ENCODE measurements at regions not wholly inside any gene's neighbourhood (a gene's known extent, or its start where the extent isn't known, plus 50 kb on each side); places are given as distances from the start of the nearest gene placed in this dataset.
A peak's percentile ranks its signal among the peaks of the same experiment; 100 is the strongest.

- Histone ChIP-seq H3K36me3 (ENCODE audit: low read depth) (no peaks in the 10 kb centered on the region), H3K4me1 (ENCODE audit: low read depth) (no peaks in the 10 kb centered on the region), H3K9me3 (no peaks in the 10 kb centered on the region), H3K4me3 (no peak overlapping the region)
- DNase-seq (no peak), ATAC-seq (no peak)
- intact Hi-C loops (cut with DNase I, micrococcal nuclease): no loop called here
- TF ChIP-seq CTCF (IDR thresholded peaks at IDR 0.05): no peak
Measured at GRCh38 chr3:135559802-135560201, 405.7 kb upstream of the PPP2R3A start.

DNA sequence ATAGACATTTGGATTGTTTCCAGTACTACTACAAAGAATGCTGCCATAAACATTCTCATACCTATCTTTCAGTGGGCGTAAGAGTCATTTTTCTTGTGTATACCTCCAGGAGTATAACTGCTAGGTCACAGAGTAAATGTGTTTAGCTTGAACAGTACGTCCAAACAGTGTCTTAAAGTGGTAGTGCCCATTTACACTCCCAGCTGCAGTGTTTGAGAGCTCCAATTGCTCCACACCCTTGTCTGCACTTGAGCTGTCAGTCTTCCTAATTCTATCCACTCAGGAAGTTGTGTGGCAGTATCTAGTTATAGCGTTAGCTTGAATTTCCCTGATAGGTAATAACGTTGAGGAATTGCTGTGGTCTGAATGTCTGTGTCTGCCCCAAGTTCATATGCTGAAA, 404.7 kb upstream of the PPP2R3A start:
- H3K36me3 ChIP-seq (ENCODE audit: low read depth): no peaks in the 10 kb centered on the region
- H3K4me3 ChIP-seq: no peak overlapping the region
- ATAC-seq (peak; percentile 74), DNase-seq (peak in 1 of 3 donors; percentile 19)
- no peaks in the 10 kb centered on the region for H3K9me3 ChIP-seq
- no peak for TF ChIP-seq CTCF (IDR thresholded peaks at IDR 0.05)
- intact Hi-C loops (cut with DNase I, micrococcal nuclease): no loop called here
- H3K4me1 ChIP-seq (ENCODE audit: low read depth): no peaks in the 10 kb centered on the region

DNA sequence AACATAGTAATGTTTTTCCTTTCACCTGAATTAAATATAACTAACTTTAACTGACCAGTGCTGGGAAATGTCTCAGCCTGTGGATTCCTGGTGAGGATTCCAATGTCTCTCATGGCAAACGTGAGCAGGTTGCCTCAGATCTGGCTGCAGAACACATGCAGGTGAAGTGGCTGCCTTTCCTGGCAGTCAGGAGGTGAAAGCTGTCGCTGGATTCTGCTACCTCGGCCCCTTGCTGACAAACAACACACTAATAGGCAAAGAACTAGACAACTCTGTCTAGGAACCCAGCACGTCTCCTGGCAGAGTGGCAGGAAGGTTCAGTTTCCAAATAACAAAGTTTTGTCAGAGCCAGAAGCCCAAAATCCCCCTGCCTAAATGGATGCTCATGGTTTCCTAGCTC, 400.8 kb upstream of the PPP2R3A start:
- no peak for TF ChIP-seq CTCF (IDR thresholded peaks at IDR 0.05)
- ATAC-seq: no peak
- Histone ChIP-seq H3K9me3 (no peaks in the 10 kb centered on the region), H3K4me1 (ENCODE audit: low read depth) (no peaks in the 10 kb centered on the region), H3K36me3 (ENCODE audit: low read depth) (no peaks in the 10 kb centered on the region), H3K4me3 (no peak overlapping the region)
- DNase-seq: no peak
- intact Hi-C loops (cut with DNase I, micrococcal nuclease): no loop called here

DNA sequence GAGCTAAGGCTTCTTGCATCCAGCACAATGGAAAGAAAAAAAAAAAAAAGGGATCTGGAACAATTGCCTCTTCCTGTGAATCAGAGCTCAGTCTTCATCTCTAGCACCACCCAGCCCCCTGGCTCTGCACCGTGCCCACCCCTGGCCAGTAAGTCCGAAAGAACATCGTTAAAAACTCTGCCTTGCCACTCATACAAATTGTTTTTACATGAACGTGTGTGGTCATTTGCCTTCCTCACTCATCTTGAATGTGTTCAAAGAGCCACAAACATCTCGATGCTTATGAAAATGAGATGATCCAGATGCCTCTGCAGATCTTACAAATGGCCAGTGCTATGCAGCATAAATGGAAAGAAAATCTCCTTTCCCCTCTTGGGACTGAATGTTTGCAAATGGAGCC, 400.0 kb upstream of the PPP2R3A start:
- H3K4me1 ChIP-seq (ENCODE audit: low read depth): no peaks in the 10 kb centered on the region
- H3K9me3 ChIP-seq: no peaks in the 10 kb centered on the region
- TF ChIP-seq CTCF (IDR thresholded peaks at IDR 0.05): no peak
- intact Hi-C loops (cut with DNase I, micrococcal nuclease): no loop called here
- ATAC-seq (no peak), DNase-seq (no peak)
- H3K4me3 ChIP-seq: no peak overlapping the region
- H3K36me3 ChIP-seq (ENCODE audit: low read depth): no peaks in the 10 kb centered on the region

- ATAC-seq (no peak), DNase-seq (no peak)
- Histone ChIP-seq H3K4me3 (no peak overlapping the region), H3K9me3 (no peaks in the 10 kb centered on the region), H3K4me1 (ENCODE audit: low read depth) (no peaks in the 10 kb centered on the region), H3K36me3 (ENCODE audit: low read depth) (no peaks in the 10 kb centered on the region)
- intact Hi-C loops (cut with DNase I, micrococcal nuclease): no loop called here
- no peak for TF ChIP-seq CTCF (IDR thresholded peaks at IDR 0.05)
Measured at GRCh38 chr3:135567223-135567622, 398.3 kb upstream of the PPP2R3A start.

DNA sequence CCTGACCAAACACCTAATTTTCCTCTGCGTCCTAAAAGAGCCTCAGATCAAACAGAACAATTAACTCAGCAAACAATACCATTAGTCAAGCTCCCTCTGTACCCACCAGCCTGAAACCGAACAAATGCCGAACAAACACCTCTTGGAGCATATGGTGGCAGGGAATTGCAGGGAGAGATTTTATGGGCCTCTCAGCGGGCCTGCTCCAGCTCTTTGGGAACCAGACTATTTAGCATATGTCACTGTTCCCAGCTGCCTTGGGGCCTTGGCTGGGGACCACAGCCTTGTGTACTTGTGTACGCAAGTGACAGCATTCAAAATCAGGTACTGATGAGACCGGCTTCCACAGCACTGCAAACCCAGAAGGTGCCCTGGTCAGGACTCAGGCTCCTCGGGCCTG, 388.8 kb upstream of the PPP2R3A start:
- H3K36me3 ChIP-seq (ENCODE audit: low read depth): no peaks in the 10 kb centered on the region
- H3K9me3 ChIP-seq: no peaks in the 10 kb centered on the region
- TF ChIP-seq CTCF (IDR thresholded peaks at IDR 0.05): no peak
- no peak for ATAC-seq
- H3K4me1 ChIP-seq (ENCODE audit: low read depth): no peaks in the 10 kb centered on the region
- H3K4me3 ChIP-seq: no peak overlapping the region
- intact Hi-C loops (cut with DNase I, micrococcal nuclease): no loop called here
- DNase-seq: no peak

All from mucosa of descending colon (tissue), 3 donors.